IPS-11a (cell line): ENCODE measurements at regions not wholly inside any gene's neighbourhood (a gene's known extent, or its start where the extent isn't known, plus 50 kb on each side); places are given as distances from the start of the nearest gene placed in this dataset.

ENCODE experiments used
- H3K4me3 ChIP-seq: one replicate; pipeline ENCODE4 v1.5.1; 2013; ENCODE audit warnings: low read depth, low read length, control low read depth

DNA sequence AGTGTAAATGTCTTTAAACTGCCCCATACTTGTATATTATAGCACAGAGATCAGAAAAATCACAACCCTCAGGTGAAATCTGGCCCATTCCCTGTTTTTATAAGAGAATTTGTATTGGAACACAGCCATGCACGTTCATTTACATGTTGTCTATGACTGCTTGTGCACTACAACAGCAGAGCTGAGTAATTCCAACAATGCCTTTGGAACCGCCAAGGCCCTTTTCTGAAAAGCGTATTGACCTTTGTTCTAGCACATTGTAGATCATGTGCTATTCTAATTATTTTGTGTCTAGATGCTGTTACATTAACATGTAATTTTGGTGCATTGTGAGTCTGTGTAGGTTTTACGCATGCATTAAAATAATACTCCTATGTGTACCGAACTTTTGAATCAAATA is 339.6 kb downstream of the CHRM3 start:
- H3K4me3 ChIP-seq, result no peak overlapping the region

DNA sequence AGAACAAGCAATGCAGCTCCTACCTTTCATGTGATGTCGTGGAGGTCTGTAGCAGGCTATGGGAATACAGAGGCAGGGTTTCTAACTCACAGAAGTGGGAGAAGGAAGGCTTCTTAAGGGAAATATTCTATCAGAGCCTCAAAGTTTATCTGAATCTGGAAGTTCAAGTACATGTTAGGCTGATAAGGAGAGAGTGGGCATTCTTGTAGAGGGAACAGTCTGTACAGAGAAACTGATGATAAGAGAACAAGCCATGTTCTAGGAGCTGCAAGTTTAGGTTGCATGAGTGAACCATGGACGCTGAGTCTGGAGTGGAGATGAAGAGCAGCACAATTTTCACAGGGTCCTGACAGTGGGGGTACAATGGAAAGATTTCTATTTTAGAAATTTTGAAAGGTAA is 344.0 kb downstream of the CHRM3 start:
- no peak overlapping the region for H3K4me3 ChIP-seq

DNA sequence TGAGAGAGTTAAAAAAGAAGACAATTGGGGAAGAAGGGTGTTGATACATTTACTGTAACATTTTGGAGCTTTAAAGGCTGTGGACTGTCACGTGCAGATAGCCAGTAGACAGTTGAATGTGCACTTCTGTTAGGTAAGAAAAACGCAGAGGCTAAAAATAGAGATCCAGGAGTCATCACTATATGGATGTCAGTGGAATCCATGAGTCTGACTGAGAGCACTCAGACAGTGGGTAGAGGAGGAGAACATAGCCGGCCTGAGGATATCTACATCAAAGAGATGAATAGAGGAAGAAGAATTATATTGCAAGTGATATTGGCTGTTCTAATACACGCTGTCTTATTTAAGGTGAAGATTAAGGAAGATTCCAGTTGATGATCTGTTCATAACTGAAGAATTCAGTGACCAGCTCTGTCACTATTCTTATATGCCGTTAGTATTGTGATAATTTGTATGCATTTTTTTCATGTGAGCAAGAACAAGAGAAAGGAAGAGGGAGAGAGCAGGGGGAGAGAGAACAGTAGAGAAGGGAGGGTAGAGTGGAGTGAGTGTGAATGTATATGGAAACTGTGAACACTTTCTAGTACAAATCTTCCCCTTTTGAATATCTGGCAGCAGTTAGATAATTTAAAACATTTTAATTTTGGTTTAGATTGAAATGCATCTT is 344.8 kb downstream of the CHRM3 start:
- H3K4me3 ChIP-seq, result no peak overlapping the region

DNA sequence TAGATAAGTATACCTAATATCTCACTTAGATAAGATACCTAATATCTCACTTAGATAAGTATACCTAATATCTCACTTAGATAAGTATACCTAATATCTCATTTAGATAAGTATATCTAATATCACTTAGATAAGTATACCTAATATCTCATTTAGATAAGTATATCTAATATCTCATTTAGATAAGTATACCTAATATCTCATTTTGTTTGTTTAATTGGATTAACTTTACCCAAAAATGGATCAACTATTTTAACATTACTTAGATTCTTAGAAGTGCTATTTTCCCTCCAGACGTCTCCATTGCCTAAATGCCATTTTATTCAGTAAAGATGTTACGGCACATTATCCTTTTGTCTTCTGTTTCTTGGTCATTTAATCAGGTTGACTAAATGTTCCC is 346.4 kb downstream of the CHRM3 start:
- no peak overlapping the region for H3K4me3 ChIP-seq

DNA sequence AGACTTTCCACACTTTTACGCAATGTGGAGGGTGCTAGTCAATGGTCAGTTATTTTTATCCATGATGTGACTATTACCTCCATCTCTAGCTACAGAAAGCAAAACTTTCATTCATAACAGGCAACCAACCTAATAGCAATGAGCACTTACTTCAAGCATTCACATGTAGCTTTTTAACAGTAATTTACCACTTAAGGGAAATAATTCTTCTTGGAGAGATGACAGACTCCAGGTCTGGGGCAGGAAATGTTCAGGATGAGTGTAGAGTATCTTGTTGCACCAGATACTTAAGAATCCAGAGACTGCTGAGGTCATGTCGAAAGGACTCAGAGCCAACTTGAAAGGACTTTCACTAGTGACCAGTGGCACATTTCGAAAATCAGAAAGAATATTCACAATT is 347.6 kb downstream of the CHRM3 start:
- no peak overlapping the region for H3K4me3 ChIP-seq

DNA sequence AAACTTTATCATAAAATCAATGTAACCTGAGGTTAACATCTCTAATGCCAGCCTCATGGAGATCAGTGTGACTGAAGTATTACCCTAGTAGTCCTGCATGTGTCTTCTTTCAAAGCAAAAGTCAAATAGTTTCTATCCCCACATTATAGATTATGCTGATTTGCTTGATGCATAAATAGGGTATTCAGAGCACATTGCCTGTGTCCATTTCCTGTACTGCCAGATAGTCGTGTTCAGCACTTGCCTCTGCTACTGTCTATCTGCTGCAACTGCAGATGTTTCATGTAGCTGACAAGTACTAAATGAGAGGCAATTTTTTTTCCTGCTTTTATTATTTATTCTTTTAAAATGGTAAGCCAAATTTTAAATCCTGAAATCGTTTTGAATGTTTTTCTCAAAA is 348.7 kb downstream of the CHRM3 start:
- H3K4me3 ChIP-seq, result no peak overlapping the region

DNA sequence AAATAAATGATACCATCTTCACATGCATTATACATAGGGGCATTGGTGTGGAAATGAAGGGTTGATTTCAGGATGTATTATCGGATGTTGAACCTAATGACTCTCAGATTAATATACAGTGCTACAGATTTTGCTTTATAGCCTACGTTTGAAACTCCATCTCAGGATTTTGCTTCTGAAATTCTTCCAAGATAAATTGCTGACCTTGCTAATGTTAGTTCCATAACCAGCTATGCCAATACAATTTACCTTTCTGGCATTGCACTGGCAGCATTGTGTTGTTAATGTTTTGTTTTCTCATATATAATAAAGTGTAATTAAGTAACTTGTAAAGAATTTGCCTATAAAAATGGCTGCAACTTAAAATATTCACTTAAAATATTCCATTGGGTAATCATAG is 350.1 kb downstream of the CHRM3 start:
- no peak overlapping the region for H3K4me3 ChIP-seq

DNA sequence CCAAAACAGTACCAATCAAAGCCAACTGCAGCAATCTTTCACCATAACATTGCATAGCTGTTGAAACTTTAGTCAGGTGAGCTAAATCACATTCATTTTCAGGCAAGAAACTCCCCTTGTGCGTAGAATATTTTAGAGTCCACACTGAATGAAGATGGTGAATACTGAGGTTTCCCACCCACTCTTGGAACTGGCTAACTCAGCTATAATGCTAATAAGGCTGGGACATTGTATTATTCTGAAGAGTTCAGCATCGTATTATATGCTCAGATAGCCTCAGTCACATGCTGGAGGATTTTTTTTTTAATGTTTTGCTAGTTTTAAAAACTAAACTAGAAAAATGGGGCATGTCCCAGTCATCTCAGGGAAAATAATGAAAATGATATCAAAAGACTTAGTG is 352.3 kb upstream of the FMN2 start:
- H3K4me3 ChIP-seq, result no peak overlapping the region

DNA sequence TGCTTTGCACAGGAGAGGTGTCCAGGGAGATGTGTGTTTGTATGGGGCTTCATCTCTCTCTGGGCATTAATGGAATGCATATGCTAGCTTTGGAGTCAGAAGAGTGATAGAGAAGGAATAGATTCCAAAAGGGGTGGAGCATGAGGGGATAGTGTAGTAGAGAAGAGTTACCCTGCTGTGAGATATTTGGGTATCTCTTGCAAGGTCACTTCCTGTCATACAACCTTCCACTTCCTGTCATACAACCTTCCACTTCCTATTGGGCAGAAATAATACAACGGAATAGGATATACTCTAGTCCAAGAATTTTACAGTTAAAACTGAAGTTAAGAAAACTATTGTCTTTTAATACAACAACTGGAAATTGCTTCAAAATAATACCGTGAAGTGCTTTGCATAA is 351.8 kb upstream of the FMN2 start:
- no peak overlapping the region for H3K4me3 ChIP-seq

DNA sequence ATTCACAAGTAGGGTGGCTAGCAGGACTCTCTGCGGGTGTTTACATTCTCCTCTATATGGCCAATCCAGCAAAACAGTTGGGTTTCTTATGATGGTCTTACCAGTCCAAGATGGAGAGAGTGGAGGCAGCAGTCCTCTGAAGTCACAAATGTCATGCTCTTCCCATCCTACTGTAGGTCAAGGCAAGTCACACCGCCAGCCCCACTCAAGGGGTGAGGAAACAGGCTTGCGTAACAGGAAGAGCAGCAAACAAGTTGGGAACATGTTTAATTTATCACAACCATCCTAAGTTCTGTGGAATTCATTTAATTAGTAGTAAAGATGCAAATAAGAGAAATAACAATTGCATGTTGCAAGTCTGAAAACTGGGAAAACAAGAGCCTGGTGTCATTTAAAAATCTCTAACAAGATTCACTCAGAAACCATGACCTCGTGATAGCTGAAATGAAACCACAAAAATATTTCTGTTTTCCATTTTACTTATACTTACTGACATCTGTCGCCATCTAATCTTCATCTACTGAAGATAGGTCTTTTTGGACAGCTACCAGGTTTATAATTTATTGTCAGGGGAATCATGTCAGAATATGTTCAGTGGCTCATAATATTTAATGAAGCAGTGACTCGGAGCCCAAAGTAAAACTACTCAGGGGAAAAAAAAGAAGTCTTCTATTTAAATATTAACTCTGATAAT is 349.1 kb upstream of the FMN2 start:
- H3K4me3 ChIP-seq, result no peak overlapping the region

DNA sequence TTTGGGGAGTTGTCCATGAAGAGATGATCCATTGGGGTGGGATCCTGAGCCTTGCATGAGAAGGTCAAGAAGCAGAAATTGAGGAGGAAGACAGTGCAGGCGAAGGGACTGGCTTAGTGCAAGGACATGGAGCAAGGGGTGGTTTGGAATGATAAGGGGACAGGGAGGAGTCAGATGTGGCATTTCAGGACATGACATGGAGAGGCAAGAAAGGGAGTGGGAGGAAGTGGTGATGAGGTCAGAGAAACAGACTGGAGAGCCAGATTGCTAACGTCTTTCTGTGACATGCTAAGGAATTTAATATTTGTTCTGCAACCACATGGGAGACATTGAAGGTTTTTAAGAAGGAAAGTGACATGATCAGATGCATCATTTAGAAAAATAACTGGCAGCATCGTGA is 346.8 kb upstream of the FMN2 start:
- H3K4me3 ChIP-seq, result no peak overlapping the region

DNA sequence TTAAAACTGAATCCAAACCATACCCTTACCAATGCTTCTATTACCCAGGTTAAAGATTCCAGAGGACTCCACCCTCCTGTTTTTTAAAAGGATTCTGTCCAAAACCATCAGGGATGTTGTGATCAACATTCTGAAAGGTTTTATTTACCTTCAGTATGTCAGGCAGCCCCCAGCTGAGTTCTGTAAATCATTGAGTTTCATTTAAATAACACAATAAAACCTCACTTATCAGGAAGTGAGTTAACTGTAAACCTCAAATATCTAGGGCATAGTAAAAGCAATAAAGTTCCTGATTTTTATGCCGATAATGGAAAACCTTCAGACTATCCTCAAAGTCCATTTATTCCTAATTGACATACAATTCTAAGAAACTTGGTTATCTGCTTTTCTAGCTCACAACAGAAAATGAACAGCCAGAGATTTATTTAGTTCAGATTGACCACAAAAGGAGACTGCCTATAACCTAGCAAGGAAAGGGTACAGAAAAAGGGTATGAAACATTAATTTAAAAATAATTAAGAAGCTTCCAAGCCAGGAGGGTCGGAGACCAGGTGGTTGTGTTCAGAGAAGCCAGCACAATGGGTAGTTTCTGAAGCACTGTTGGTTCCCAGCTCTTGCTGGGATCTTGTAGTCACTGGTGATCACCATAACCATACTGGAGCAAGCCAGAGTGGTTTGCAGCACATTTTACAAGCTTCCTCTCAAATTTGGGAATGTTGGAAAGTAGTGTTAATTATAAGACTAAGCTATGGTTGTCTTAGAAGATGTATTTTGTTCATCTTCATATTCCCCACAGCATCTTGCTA is 336.4 kb upstream of the FMN2 start:
- H3K4me3 ChIP-seq, result no peak overlapping the region

DNA sequence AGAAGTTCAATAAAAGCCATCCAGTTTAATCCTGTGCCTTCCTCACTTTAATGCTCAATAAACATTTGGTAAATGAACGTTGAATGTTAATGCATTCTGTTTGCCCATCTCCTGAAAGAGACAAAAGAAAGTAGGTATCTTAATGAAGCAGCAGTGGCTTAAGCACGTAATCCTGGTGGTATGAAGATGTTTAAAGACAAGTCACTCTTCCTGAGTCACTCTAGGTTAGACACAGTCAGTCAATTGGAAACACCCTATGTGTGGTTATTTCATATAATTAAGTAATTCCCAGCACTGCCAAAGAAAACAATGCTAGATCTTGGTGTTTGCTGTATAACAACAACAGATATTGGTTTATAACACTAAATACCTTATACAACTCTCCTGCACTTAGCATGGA is 334.0 kb upstream of the FMN2 start:
- no peak overlapping the region for H3K4me3 ChIP-seq

DNA sequence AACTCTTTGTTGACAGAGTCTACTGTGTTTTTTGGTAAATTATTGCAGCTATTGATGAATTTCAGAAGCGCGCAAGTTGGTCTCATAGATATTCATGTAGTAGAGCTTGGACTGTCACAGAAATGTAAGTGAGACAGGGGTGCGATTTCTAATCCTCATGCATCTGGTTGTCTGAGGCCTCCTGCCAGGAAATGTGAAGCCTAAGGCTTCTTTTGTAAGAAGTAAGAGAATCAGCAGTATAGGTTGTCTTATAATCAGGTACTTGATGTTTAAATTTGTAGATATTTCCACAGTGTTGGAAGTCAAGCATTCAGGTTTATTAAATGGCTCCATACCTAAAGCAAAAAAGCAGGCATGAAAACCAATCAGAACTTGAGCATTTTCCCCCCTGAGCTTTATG is 332.9 kb upstream of the FMN2 start:
- no peak overlapping the region for H3K4me3 ChIP-seq

DNA sequence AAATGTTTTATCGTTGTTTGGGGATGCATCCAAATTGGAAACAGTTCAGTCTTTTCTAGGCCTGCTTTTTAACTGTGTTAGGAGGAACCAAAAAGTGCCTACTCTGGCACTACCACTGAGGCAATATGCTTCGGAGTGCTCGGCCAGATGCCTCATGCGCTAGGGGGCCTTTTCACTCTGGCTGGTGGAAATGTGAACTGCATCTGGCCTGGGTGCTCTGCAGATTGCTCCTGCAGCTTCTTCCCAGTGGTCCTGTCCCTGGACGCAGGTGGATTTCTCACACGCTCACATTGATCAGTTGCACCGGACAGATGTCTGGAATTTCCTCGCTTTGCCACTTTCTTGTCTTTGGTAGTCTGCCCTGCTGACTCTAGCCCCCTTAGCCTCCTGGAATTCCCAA is 330.2 kb upstream of the FMN2 start:
- H3K4me3 ChIP-seq, result no peak overlapping the region

DNA sequence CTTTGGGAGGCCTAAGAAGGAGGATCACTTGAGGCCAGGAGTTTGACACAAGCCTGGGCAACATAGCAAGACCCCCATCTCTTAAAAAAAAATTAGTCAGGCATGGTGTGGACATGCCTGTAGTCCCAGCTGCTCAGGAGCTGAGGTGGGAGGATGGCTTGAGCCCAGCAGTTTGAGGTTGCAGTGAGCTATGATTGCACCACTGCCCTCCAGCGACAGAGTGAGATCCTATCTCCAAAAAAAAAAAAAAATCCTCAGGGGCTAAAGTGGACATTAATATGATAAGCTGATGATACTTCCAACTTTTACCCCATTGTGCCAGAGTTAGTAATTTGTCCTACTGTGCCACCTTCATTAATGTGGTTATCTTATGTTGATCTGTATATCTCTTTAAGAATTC is 327.8 kb upstream of the FMN2 start:
- no peak overlapping the region for H3K4me3 ChIP-seq

DNA sequence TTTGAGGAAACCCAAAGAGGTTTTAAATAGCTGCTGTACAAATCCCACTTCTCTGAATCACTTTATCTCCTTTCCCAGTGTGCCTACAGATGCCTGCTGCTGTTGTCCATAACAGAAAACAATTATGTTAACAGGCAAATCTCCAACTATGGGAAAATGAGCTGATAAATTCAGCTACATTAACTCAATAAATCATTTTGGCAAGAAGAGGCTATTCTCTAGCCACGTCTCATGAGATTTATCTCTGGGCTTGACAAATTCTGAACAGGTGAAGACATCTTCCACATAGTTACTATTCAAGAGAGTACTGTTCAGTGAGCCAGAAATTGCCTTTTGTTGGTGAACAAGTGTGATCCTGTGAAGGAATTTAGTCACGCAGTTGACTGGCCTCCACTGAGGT is 327.1 kb upstream of the FMN2 start:
- H3K4me3 ChIP-seq, result no peak overlapping the region

DNA sequence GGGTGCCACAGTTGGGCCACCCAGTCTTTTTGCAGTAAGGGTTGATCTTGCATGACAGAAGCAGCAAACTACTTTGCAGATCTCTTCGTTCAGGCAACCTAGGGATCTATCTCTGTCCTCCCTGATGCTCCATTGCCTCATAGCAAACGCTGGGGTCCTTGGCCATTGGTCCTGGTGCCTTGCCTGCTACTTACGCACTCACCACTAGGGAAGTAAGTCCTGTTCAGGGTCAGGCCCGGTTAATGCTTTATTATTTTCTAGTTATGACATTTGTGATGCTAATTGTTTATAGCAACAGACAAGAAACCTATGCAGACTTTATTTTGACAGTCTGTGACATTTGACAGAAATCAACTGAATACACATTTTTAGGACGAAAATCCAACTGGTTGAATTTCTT is 326.5 kb upstream of the FMN2 start:
- H3K4me3 ChIP-seq, result no peak overlapping the region

DNA sequence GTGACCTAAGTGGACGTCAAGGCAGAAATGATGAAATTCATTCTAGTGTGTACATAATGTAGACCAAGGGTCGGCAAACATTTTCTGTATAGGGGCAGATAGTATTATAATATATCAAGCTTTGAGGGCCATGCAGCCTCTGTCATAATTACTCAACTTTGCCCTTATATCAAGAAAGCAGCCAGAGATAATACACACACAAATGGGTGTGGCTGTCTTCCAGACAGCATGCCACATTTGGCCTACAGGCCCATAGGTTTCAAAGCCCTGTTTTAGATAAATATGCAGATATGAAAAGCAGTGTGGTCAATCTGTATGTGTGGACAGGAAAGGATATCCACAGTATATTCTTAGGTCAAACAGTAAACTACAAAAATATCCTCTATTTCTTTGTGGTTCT is 320.1 kb upstream of the FMN2 start:
- no peak overlapping the region for H3K4me3 ChIP-seq

DNA sequence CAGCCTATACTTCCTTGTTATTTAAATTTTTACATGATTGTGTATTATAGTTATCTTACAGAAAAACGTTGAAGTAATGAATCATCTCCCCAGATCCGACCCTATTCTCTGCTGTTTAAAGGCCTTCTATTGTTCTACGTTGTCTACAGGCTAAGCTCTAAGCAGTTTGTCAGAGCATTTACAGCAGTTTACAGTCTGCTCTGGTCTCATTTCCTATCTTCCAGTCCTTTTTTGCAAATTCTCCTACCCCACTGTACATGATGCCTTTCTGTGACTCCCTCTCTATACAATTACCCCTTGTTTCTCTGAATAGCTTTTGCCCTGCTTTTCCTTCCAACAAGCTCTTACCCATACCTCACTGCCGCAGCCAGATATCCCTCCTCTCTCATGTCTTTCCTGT is 319.2 kb upstream of the FMN2 start:
- no peak overlapping the region for H3K4me3 ChIP-seq

DNA sequence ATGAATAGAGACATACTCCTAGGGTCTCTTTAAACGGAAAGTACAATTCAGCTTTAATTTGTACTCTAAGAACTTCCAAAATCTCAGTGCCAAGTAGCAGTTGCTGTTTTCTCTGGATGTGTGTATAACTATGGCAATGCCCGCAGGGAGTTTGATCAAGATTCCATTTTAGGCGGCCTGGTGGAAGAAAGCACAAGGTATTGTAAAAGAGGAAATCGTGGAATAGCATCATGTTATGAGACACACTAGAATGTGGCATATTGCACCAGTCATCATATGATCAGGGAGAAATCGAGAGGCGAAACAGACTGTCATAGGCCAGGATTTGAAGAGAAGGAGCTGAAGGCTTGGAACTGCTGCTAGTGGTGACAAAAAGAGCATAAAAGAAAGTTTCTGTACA is 316.2 kb upstream of the FMN2 start:
- no peak overlapping the region for H3K4me3 ChIP-seq

DNA sequence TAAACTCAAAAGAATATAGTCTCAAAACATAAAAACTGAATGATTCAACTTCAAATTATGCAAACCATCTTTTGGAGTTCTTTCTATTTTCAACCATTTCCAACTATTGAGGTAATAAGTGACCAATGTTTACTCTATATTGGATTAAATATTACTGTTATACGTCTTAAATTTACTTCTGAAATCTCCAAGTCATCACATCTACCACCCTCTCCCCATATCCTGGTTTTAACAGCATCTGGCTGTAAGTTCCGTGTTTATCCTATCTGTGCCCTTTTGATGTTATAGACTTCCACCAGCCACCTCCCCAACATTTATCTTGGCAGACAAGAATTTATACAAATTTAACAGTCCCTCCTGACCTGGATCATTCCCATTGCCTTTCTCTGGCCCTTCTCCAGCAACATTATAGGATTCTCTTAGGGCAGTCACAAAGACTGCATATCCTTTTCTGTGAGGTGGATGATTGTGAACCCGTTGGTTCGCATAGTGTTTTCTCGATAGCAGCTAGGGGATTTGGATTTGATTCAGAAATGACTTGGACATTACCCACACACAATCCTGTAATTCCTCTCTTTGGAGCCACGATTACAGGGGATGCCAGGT is 313.4 kb upstream of the FMN2 start:
- no peak overlapping the region for H3K4me3 ChIP-seq
